ENCODE measurements at regions not wholly inside any gene's neighbourhood (a gene's known extent, or its start where the extent isn't known, plus 50 kb on each side); places are given as distances from the start of the nearest gene placed in this dataset.

DNA sequence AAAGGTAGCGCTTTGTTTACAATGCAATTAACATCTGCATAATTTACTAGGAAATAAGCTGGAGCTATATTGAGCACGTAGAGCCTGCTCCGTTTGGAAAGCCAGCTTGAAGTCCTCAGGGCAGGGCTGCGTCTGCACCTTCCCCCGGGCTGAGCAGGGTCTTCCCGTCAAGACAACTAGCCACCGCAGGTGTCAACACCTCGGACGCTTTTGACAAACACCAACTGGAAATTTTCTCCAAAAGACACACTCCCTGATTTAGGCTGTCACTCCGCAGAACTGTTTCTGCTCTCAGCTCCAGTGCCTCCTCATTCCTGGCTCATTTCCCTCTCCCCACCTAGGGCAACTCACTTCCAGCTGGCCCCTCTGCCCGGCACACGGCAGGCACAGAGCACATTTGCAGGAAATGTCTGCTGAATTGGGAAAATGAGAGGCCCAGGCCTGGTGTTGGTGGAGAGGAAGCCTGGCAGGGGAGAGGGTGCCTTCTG lies 170.3 kb downstream of the MAF start:
- TF ChIP-seq POLR2A (IDR thresholded peaks at IDR 0.05) (no peak), EP300 (IDR thresholded peaks at IDR 0.05) (no peak), POLR2AphosphoS5 (IDR thresholded peaks at IDR 0.05) (no peak)
- TF ChIP-seq, protein P1, sequence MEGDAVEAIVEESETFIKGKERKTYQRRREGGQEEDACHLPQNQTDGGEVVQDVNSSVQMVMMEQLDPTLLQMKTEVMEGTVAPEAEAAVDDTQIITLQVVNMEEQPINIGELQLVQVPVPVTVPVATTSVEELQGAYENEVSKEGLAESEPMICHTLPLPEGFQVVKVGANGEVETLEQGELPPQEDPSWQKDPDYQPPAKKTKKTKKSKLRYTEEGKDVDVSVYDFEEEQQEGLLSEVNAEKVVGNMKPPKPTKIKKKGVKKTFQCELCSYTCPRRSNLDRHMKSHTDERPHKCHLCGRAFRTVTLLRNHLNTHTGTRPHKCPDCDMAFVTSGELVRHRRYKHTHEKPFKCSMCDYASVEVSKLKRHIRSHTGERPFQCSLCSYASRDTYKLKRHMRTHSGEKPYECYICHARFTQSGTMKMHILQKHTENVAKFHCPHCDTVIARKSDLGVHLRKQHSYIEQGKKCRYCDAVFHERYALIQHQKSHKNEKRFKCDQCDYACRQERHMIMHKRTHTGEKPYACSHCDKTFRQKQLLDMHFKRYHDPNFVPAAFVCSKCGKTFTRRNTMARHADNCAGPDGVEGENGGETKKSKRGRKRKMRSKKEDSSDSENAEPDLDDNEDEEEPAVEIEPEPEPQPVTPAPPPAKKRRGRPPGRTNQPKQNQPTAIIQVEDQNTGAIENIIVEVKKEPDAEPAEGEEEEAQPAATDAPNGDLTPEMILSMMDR (IDR thresholded peaks at IDR 0.05): no peak
- 45% methylated on average over 12 of the region's 12 CpGs for WGBS
- H3K27ac ChIP-seq: no peak overlapping the region
- H3K36me3 ChIP-seq: no peaks in the 10 kb centered on the region
- no peak overlapping the region for H3K4me3 ChIP-seq
- DNase-seq (ENCODE audit: low spot score in 2 of 2): no peak
- H3K9me3 ChIP-seq: no peaks in the 10 kb centered on the region
- H3K4me1 ChIP-seq: peaks cover 14% of the 10 kb centered on the region
- H3K27me3 ChIP-seq: no peaks in the 10 kb centered on the region

DNA sequence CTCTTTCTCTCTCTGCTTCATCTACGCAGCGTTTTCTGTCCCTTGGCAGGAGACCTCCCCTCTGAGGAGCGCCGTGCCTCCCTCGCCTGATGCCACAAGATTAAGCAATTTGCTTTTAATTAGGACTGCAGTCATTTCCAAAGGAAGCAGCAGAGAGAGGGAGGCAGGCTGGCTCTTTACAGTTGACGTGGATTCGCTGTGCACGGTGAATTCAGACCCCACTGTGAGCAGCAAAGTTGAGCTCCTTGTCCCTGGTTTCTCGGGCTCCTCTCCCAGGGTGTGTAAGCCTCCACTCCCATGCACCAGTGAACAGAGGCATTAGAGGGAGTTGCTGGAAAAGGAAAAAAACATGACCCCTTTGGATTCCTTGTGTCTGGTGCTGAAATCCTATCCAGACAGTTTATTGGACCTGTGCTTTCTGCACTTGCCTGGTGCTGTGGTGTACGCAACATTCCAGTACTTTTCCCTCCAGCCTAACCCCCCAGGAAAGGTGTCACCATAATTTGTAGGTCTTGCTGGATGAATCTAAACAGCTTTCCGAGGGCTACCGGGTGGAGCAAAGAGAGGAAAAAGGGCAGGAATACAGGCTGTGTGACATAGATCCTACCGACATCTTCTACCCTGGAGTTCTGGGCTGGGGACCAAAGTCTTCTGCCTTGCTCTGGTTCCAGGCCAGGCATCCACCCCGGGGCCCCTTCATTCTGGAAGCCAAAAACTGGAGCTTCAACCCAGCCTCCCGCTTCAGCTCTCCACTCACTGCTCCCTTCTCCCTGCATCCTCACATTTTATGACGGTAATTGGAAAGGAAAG lies 171.0 kb downstream of the MAF start:
- Histone ChIP-seq H3K9me3 (no peaks in the 10 kb centered on the region), H3K4me3 (no peak overlapping the region), H3K27me3 (no peaks in the 10 kb centered on the region), H3K36me3 (no peaks in the 10 kb centered on the region), H3K4me1 (peaks cover 14% of the 10 kb centered on the region), H3K27ac (no peak overlapping the region)
- no peak for TF ChIP-seq EP300 (IDR thresholded peaks at IDR 0.05)
- TF ChIP-seq POLR2AphosphoS5 (IDR thresholded peaks at IDR 0.05): no peak
- DNase-seq (ENCODE audit: low spot score in 2 of 2): no peak
- 40% methylated on average over 16 of the region's 16 CpGs for WGBS

DNA sequence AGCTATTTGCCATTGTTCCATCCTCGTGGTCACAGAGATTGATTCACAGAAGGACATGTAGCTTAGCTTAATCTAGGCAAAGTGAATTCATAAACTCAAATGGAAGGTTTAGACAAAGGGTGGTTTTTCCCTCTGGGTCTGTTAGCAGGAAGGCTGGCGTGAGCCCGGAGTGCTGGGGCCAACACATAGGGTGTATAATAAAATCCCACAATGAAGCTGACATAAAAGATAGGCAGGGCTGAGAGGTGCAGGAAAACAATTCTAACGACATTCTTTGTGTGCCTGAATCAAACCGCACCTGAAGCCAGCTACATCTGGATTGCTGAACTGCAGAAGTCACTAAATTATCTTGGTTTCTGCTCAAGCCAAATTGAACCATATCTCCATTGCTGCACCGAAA lies 173.9 kb downstream of the MAF start:
- Histone ChIP-seq H3K9me3 (no peaks in the 10 kb centered on the region), H3K36me3 (no peaks in the 10 kb centered on the region), H3K4me3 (no peak overlapping the region), H3K27me3 (no peaks in the 10 kb centered on the region), H3K27ac (no peak overlapping the region), H3K4me1 (peaks cover 14% of the 10 kb centered on the region)
- 86% methylated on average over 6 of the region's 6 CpGs for WGBS
- no peak for TF ChIP-seq EP300 (IDR thresholded peaks at IDR 0.05)
- TF ChIP-seq, protein P1 (IDR thresholded peaks at IDR 0.05): no peak
- TF ChIP-seq POLR2A (IDR thresholded peaks at IDR 0.05): no peak
- no peak for TF ChIP-seq POLR2AphosphoS5 (IDR thresholded peaks at IDR 0.05)
- DNase-seq (ENCODE audit: low spot score in 2 of 2): no peak

DNA sequence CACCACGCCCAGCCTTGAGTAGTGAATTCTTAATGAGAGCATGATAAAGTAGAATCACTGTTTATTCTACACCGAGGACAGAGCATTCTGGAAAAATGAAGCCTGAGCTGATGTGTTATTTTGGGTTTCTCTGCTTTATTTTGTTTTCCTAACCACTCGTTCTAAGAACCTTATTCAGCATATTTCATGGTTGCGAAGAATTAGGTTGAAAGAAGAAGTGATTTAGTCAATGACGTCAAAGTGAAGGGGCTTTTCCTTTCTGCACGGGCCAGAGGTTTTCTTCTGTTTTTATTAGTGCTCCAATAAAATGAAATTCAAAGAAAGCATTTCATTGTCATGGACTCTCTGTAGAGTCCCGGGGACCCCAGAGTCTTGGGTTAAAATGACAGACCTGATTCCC lies 178.5 kb downstream of the MAF start:
- TF ChIP-seq POLR2A (IDR thresholded peaks at IDR 0.05): no peak
- no peaks in the 10 kb centered on the region for H3K9me3 ChIP-seq
- no peaks in the 10 kb centered on the region for H3K4me1 ChIP-seq
- WGBS: 88% methylated on average over 7 of the region's 7 CpGs
- no peak overlapping the region for H3K27ac ChIP-seq
- DNase-seq (ENCODE audit: low spot score in 2 of 2): no peak
- no peak overlapping the region for H3K4me3 ChIP-seq
- no peaks in the 10 kb centered on the region for H3K27me3 ChIP-seq
- H3K36me3 ChIP-seq: no peaks in the 10 kb centered on the region

DNA sequence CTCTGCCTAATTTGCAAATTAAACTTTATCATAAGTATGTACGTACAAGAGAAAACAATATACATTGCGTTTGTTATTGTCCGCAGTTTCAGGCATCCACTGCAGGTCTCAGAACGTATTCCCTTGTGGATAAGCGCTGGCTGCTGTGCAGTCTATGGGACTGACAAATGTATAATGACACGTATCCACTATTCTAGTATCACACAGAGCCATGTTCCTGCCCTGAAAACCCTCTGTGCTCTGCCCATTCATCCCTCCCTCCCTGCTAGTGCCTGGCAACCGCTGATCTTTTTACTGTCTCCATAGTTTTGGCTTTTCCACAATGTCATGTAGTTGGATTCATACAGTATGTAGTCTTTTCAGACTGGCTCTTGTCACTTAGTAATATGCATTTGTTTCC lies 179.4 kb downstream of the MAF start:
- H3K9me3 ChIP-seq: no peaks in the 10 kb centered on the region
- 95% methylated on average over 7 of the region's 7 CpGs for WGBS
- TF ChIP-seq POLR2AphosphoS5 (IDR thresholded peaks at IDR 0.05) (no peak), POLR2A (IDR thresholded peaks at IDR 0.05) (no peak), EP300 (IDR thresholded peaks at IDR 0.05) (no peak)
- TF ChIP-seq, protein P1 (IDR thresholded peaks at IDR 0.05): no peak

DNA sequence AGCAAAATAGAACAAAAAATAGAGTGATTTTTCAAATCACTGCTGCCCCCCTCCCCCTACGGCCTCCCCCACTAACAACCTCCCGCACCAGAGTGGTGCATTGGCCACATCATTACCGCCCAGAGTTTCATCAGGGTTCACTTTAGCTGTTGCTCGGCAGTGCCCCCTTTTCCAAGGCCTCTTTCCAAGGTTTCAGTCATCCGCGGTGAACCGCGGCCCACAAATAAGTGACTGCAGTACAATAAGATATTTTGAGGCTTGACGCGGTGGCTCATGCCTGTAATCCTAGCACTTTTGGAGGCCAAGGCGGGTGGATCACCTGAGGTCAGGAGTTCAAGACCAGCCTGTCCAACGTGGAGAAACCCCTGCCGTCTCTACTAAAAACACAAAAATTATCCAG lies 180.0 kb downstream of the MAF start:
- no peaks in the 10 kb centered on the region for H3K4me1 ChIP-seq
- WGBS: 94% methylated on average over 13 of the region's 13 CpGs
- H3K4me3 ChIP-seq: no peak overlapping the region
- no peak overlapping the region for H3K27ac ChIP-seq
- H3K36me3 ChIP-seq: no peaks in the 10 kb centered on the region
- DNase-seq (ENCODE audit: low spot score in 2 of 2): no peak
- TF ChIP-seq POLR2AphosphoS5 (IDR thresholded peaks at IDR 0.05): no peak
- TF ChIP-seq, protein P1 (IDR thresholded peaks at IDR 0.05): no peak
- TF ChIP-seq POLR2A (IDR thresholded peaks at IDR 0.05): no peak
- no peak for TF ChIP-seq EP300 (IDR thresholded peaks at IDR 0.05)
- no peaks in the 10 kb centered on the region for H3K9me3 ChIP-seq
- H3K27me3 ChIP-seq: no peaks in the 10 kb centered on the region

More for the DNA sequence above, 179.4 kb downstream of the MAF start:
- no peak for DNase-seq (ENCODE audit: low spot score in 2 of 2)
- H3K36me3 ChIP-seq: no peaks in the 10 kb centered on the region
- no peaks in the 10 kb centered on the region for H3K4me1 ChIP-seq
- no peak overlapping the region for H3K27ac ChIP-seq
- H3K4me3 ChIP-seq: no peak overlapping the region
- H3K27me3 ChIP-seq: no peaks in the 10 kb centered on the region
